ENCODE measurements at regions not wholly inside any gene's neighbourhood (a gene's known extent, or its start where the extent isn't known, plus 50 kb on each side); places are given as distances from the start of the nearest gene placed in this dataset.

GRCh38 chr4:15234116-15234855 is 193.5 kb upstream of the C1QTNF7 start:
- TF ChIP-seq, protein P1, sequence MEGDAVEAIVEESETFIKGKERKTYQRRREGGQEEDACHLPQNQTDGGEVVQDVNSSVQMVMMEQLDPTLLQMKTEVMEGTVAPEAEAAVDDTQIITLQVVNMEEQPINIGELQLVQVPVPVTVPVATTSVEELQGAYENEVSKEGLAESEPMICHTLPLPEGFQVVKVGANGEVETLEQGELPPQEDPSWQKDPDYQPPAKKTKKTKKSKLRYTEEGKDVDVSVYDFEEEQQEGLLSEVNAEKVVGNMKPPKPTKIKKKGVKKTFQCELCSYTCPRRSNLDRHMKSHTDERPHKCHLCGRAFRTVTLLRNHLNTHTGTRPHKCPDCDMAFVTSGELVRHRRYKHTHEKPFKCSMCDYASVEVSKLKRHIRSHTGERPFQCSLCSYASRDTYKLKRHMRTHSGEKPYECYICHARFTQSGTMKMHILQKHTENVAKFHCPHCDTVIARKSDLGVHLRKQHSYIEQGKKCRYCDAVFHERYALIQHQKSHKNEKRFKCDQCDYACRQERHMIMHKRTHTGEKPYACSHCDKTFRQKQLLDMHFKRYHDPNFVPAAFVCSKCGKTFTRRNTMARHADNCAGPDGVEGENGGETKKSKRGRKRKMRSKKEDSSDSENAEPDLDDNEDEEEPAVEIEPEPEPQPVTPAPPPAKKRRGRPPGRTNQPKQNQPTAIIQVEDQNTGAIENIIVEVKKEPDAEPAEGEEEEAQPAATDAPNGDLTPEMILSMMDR (IDR thresholded peaks at IDR 0.05; ENCODE audit: poor library complexity, severe bottlenecking) = no peak
- no peak for TF ChIP-seq POLR2AphosphoS5 (IDR thresholded peaks at IDR 0.05)
- TF ChIP-seq EP300 (conservative IDR thresholded peaks at IDR 0.05; ENCODE audit: poor library complexity, severe bottlenecking) = no peak
- TF ChIP-seq TAF1 (IDR thresholded peaks at IDR 0.05; ENCODE audit: low read depth) = no peak
- no peak for TF ChIP-seq EZH2 (IDR thresholded peaks at IDR 0.05; ENCODE audit: borderline replicate concordance, insufficient read depth, low read length, poor library complexity, severe bottlenecking)
- no peak for TF ChIP-seq RAD21 (conservative IDR thresholded peaks at IDR 0.05)

All from neural cell (in vitro differentiated cells).